GM23248 (cell line): ENCODE measurements at regions not wholly inside any gene's neighbourhood (a gene's known extent, or its start where the extent isn't known, plus 50 kb on each side); places are given as distances from the start of the nearest gene placed in this dataset.

Experiments used
- DNase-seq: peaks from one replicate; pipeline ENCODE4 v3.0.0-alpha.2; 2015
- H2AFZ ChIP-seq: fragments of 200-600 bp; sonication (generic); 2 replicates; pipeline ENCODE4 v1.6.1; 2016; ENCODE audit warnings: antibody characterized with exemption
- H3F3A ChIP-seq: fragments of 200-600 bp; sonication (generic); 2 replicates; pipeline ENCODE4 v1.6.1; 2016; ENCODE audit warnings: mild to moderate bottlenecking, antibody characterized with exemption, mixed run types; ENCODE audit not compliant: insufficient read depth
- H3K27ac ChIP-seq: fragments of 200-600 bp; sonication (generic); 2 replicates; pipeline ENCODE4 v1.5.1; 2016; ENCODE audit warnings: mild to moderate bottlenecking
- H3K27me3 ChIP-seq: fragments of 200-600 bp; sonication (generic); replicated peaks from 2 replicates; pipeline ENCODE4 v1.6.1; 2016; ENCODE audit warnings: mild to moderate bottlenecking; ENCODE audit not compliant: insufficient read depth
- H3K36me3 ChIP-seq: fragments of 200-600 bp; sonication (generic); 2 replicates; pipeline ENCODE4 v1.6.1; 2016; ENCODE audit warnings: low read depth, mild to moderate bottlenecking
- H3K4me1 ChIP-seq: fragments of 200-600 bp; sonication (generic); 2 replicates; pipeline ENCODE4 v1.6.1; 2016; ENCODE audit warnings: mild to moderate bottlenecking; ENCODE audit not compliant: insufficient read depth
- H3K4me2 ChIP-seq: fragments of 200-600 bp; sonication (generic); one replicate; pipeline ENCODE4 v1.6.1; 2016; ENCODE audit warnings: mild to moderate bottlenecking; ENCODE audit not compliant: unreplicated experiment
- H3K4me3 ChIP-seq: fragments of 200-600 bp; sonication (generic); 2 replicates; pipeline ENCODE4 v1.5.1; 2016; ENCODE audit warnings: mild to moderate bottlenecking
- H3K79me2 ChIP-seq: fragments of 200-600 bp; sonication (generic); 2 replicates; pipeline ENCODE4 v1.6.1; 2016; ENCODE audit warnings: mild to moderate bottlenecking; ENCODE audit not compliant: insufficient read depth
- H3K9ac ChIP-seq: fragments of 200-600 bp; sonication (generic); 2 replicates; pipeline ENCODE4 v1.6.1; 2016; ENCODE audit warnings: mild to moderate bottlenecking
- H3K9me2 ChIP-seq: fragments of 200-600 bp; sonication (generic); 2 replicates; pipeline ENCODE4 v1.6.1; 2016; ENCODE audit warnings: mixed run types, mild to moderate bottlenecking, moderate library complexity; ENCODE audit not compliant: insufficient read depth
- H3K9me3 ChIP-seq: fragments of 200-600 bp; sonication (generic); one replicate; pipeline ENCODE4 v1.6.1; 2017; ENCODE audit warnings: low read depth
- H4K20me1 ChIP-seq: fragments of 200-600 bp; sonication (generic); 2 replicates; pipeline ENCODE4 v1.6.0; 2016; ENCODE audit not compliant: insufficient read depth
- EZH2 ChIP-seq: fragments of 200-600 bp; sonication (generic); IDR thresholded peaks from 2 replicates; pipeline ENCODE4 v1.6.1; 2018; ENCODE audit warnings: antibody characterized with exemption, mild to moderate bottlenecking; ENCODE audit not compliant: insufficient read depth, poor library complexity, severe bottlenecking
- EZH2phosphoT487 ChIP-seq: fragments of 200-600 bp; sonication (generic); IDR thresholded peaks from 2 replicates; pipeline ENCODE4 v1.6.1; 2018; ENCODE audit warnings: antibody characterized with exemption, moderate library complexity, mild to moderate bottlenecking, low read depth; ENCODE audit not compliant: insufficient read depth
- WGBS, 2 experiments: methylation state at CpG; one replicate each; pipeline ENCODE4 v1.1.6; 2015 to 2017; ENCODE audit warnings: low lambda C conversion rate in 2 of 2, low coverage in 1 of 2; ENCODE audit errors: missing lambda C conversion rate in 2 of 2; 5-methylcytosine and 5-hydroxymethylcytosine counted together
- in situ Hi-C: fragments of 300-500 bp; cut with MboI; formaldehyde crosslinking; loops from 2 replicates; pipeline ENCODE4 v1.15.0; 2020

GRCh38 chr2:147660680-147661079, 184.1 kb upstream of the ACVR2A start:
- H3K79me2 ChIP-seq = no peaks in the 10 kb centered on the region
- no peaks in the 10 kb centered on the region; the same call in 1 of the 2 replicates for H3K27me3 ChIP-seq
- no peak overlapping the region for H3K27ac ChIP-seq
- H3K4me1 ChIP-seq = no peaks in the 10 kb centered on the region
- H2AFZ ChIP-seq = no peak overlapping the region
- no peak overlapping the region for H3K4me3 ChIP-seq
- H3K4me2 ChIP-seq = no peak overlapping the region
- no peaks in the 10 kb centered on the region for H4K20me1 ChIP-seq
- no peaks in the 10 kb centered on the region for H3K9me3 ChIP-seq
- H3K36me3 ChIP-seq = no peaks in the 10 kb centered on the region
- DNase-seq = no peak
- TF ChIP-seq EZH2phosphoT487 (no peak), EZH2 (no peak)
- no peaks in the 10 kb centered on the region for H3K9me2 ChIP-seq
- WGBS, 2 experiments = 50% methylated on average over 2 of the region's 2 CpGs
- no peak overlapping the region for H3K9ac ChIP-seq
- no peaks in the 10 kb centered on the region for H3F3A ChIP-seq
- in situ Hi-C loops = no loop called here

GRCh38 chr2:147659051-147659450, 185.8 kb upstream of the ACVR2A start:
- no peak overlapping the region for H3K27ac ChIP-seq
- no peak overlapping the region for H2AFZ ChIP-seq
- no peaks in the 10 kb centered on the region; the same call in 1 of the 2 replicates for H3K27me3 ChIP-seq
- H3K9me3 ChIP-seq = no peaks in the 10 kb centered on the region
- no peak overlapping the region for H3K4me3 ChIP-seq
- H3K36me3 ChIP-seq = no peaks in the 10 kb centered on the region
- no peaks in the 10 kb centered on the region for H3K4me1 ChIP-seq
- no peaks in the 10 kb centered on the region for H4K20me1 ChIP-seq
- H3K9ac ChIP-seq = no peak overlapping the region
- no peaks in the 10 kb centered on the region for H3K79me2 ChIP-seq
- 35 to 51% methylated on average over 1 of the region's 1 CpG for WGBS, 2 experiments
- peak; percentile 2 for DNase-seq
- in situ Hi-C loops = no loop called here
- H3K4me2 ChIP-seq = no peak overlapping the region
- no peaks in the 10 kb centered on the region for H3K9me2 ChIP-seq
- H3F3A ChIP-seq = no peaks in the 10 kb centered on the region
- TF ChIP-seq EZH2 = no peak
- TF ChIP-seq EZH2phosphoT487 = no peak

DNA sequence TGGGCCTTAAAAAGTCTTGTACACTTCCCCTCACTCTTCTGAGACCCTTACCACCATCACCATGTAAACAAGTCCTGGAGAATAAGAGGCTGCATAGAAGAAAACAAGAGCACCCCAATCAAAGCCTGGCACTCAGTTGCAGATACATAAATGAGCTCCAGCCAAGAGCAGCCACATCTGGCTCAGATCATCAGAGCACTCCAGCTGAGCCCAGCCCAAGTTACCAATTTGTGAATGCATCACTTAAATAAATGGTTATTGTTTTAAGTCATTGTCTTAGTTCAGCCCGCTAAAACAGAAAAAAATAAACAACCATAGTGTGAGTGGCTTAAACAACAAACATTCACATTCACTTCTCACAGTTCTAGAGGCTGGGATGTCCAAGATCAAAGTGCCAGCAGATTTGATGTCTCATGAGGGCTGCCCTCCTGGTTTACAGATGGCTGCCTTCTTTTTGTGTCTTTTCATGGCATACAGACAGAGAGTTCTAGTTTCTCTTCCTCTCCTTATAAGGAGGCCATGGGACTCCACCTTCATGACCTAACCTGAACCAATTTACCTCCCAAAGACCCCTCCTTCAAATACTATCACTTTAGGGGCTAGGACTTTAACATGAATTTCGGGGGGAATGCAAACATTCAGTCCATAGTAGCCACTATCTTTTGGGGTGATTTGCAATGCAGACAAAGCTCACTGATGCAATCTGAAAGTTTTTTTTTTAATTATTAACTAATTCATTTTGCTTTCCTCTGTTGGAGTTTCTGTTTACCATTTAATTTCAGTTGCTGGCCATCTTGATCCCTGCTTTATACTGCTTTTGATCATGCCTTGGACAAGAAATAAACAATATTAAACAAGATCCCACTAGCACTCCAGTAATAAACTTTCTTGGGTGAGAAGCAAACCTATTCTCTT, 187.5 kb upstream of the ACVR2A start:
- Histone ChIP-seq H3K4me1 (no peaks in the 10 kb centered on the region), H3K9me3 (no peaks in the 10 kb centered on the region), H3F3A (no peaks in the 10 kb centered on the region), H2AFZ (no peak overlapping the region), H3K9ac (no peak overlapping the region), H3K27me3 (no peaks in the 10 kb centered on the region; the same call in 1 of the 2 replicates), H3K4me3 (no peak overlapping the region), H3K27ac (no peak overlapping the region), H4K20me1 (no peaks in the 10 kb centered on the region), H3K9me2 (no peaks in the 10 kb centered on the region), H3K79me2 (no peaks in the 10 kb centered on the region), H3K4me2 (no peak overlapping the region), H3K36me3 (no peaks in the 10 kb centered on the region)
- 29 to 43% methylated on average over 2 of the region's 2 CpGs for WGBS, 2 experiments
- TF ChIP-seq EZH2 (no peak), EZH2phosphoT487 (no peak)
- DNase-seq = no peak
- in situ Hi-C loops = no loop called here

DNA sequence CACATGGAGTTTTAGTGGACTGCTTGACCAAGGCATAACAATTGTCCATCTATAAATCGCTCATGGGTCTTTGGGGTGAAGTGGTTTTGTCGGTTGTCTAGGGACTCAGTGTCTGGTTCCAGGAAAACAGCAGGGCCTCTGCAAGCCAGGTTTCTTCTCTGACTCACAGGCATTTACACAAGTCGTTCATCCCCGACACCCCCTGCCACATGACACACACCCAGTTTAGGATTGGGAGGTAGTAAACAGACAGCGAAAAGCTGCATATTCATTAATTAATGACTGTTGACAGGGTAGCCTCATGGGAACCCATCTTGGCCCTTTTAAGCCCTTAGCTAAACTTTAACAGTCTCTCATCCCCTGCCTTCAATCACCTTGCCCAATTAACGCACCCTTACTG, 194.8 kb upstream of the ACVR2A start:
- Histone ChIP-seq H3K27ac (no peak overlapping the region), H3K79me2 (no peaks in the 10 kb centered on the region), H3K36me3 (no peaks in the 10 kb centered on the region), H3K9ac (no peak overlapping the region), H3K9me2 (no peaks in the 10 kb centered on the region), H4K20me1 (no peaks in the 10 kb centered on the region), H3F3A (no peaks in the 10 kb centered on the region), H3K4me2 (no peak overlapping the region), H3K4me3 (no peak overlapping the region), H3K4me1 (no peaks in the 10 kb centered on the region), H2AFZ (no peak overlapping the region), H3K9me3 (no peaks in the 10 kb centered on the region), H3K27me3 (no peaks in the 10 kb centered on the region; the same call in 1 of the 2 replicates)
- WGBS, 2 experiments = 58 to 60% methylated on average over 6 of the region's 6 CpGs
- DNase-seq = peak; percentile 10
- in situ Hi-C loops = no loop called here
- no peak for TF ChIP-seq EZH2phosphoT487
- no peak for TF ChIP-seq EZH2
